ENCODE measurements at regions not wholly inside any gene's neighbourhood (a gene's known extent, or its start where the extent isn't known, plus 50 kb on each side); places are given as distances from the start of the nearest gene placed in this dataset.

DNA sequence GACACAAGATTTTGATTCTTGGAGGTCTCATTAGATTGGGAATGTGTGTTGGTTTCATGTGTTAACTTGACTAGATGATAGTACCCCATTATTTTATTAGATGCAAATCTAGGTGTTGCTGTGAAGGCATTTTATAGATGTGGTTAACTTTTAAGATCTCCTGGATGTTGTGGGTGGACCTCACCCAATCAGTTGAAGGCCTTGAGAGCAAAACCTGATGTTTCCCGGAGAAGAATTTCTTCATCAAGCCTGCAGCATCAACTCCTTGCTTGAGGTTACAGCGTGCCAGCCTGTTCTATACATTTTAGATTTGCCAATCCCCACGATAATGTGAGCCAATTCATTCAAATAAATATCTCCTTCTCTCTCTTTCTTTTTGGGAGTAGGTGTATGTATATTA, 66.8 kb upstream of the EXOC2 start:
- no peaks in the 10 kb centered on the region for H3K36me3 ChIP-seq (replicated peaks; ENCODE audit: insufficient read depth, low read length)
- TF ChIP-seq, protein P1, sequence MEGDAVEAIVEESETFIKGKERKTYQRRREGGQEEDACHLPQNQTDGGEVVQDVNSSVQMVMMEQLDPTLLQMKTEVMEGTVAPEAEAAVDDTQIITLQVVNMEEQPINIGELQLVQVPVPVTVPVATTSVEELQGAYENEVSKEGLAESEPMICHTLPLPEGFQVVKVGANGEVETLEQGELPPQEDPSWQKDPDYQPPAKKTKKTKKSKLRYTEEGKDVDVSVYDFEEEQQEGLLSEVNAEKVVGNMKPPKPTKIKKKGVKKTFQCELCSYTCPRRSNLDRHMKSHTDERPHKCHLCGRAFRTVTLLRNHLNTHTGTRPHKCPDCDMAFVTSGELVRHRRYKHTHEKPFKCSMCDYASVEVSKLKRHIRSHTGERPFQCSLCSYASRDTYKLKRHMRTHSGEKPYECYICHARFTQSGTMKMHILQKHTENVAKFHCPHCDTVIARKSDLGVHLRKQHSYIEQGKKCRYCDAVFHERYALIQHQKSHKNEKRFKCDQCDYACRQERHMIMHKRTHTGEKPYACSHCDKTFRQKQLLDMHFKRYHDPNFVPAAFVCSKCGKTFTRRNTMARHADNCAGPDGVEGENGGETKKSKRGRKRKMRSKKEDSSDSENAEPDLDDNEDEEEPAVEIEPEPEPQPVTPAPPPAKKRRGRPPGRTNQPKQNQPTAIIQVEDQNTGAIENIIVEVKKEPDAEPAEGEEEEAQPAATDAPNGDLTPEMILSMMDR (IDR thresholded peaks at IDR 0.05; ENCODE audit: low read length) = no peak
- TF ChIP-seq EZH2 (optimal IDR thresholded peaks at IDR 0.05; ENCODE audit: low read depth, low read length) (no peak), EZH2phosphoT487 (IDR thresholded peaks at IDR 0.05; ENCODE audit: low read length) (no peak)
- H3K9me3 ChIP-seq (replicated peaks; ENCODE audit: insufficient read depth, low read length) = no peaks in the 10 kb centered on the region
- no peaks in the 10 kb centered on the region for H3F3A ChIP-seq (ENCODE audit: insufficient read depth, low read length)
- H3K4me3 ChIP-seq (ENCODE audit: low read length) = no peak overlapping the region
- H3K4me1 ChIP-seq (ENCODE audit: low read length) = no peaks in the 10 kb centered on the region
- no peaks in the 10 kb centered on the region for H3K27me3 ChIP-seq (replicated peaks; ENCODE audit: insufficient read depth, low read length)
- no peak overlapping the region for H3K27ac ChIP-seq (ENCODE audit: low read length)
- H3K9ac ChIP-seq (ENCODE audit: low read length) = no peak overlapping the region
- no peak for DNase-seq
- no peak overlapping the region for H3K4me2 ChIP-seq (ENCODE audit: low read depth, low read length)
- H3K79me2 ChIP-seq (ENCODE audit: low read length) = no peaks in the 10 kb centered on the region
- H3K9me2 ChIP-seq (replicated peaks; ENCODE audit: insufficient read depth, low read length) = no peaks in the 10 kb centered on the region
- no peaks in the 10 kb centered on the region for H4K20me1 ChIP-seq (ENCODE audit: insufficient read depth, low read length)
- no peak overlapping the region for H2AFZ ChIP-seq (ENCODE audit: low read length)

DNA sequence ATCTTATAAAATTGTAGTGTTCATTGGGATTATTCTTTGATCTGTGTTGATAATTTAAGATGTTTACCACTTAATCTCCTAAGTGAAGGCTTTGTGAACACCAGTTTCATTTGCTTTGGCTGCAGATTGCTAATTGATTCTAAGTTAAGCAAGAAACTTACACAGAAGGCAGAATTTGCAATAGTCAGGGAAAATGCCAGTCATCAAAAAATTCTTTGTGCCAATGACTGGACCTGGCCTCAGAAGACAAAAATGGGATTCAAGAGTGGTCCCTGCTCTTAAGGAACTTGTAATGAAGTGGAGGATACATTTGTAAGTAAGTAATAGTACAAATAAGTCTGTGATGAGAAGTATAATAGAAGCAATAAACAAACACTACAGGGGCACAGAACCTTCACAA, 63.3 kb upstream of the EXOC2 start:
- no peak overlapping the region for H3K27ac ChIP-seq (ENCODE audit: low read length)
- no peaks in the 10 kb centered on the region for H3K9me2 ChIP-seq (replicated peaks; ENCODE audit: insufficient read depth, low read length)
- no peaks in the 10 kb centered on the region for H4K20me1 ChIP-seq (ENCODE audit: insufficient read depth, low read length)
- no peaks in the 10 kb centered on the region for H3K79me2 ChIP-seq (ENCODE audit: low read length)
- H3F3A ChIP-seq (ENCODE audit: insufficient read depth, low read length) = no peaks in the 10 kb centered on the region
- no peak overlapping the region for H3K4me2 ChIP-seq (ENCODE audit: low read depth, low read length)
- H3K9ac ChIP-seq (ENCODE audit: low read length) = no peak overlapping the region
- no peak overlapping the region for H2AFZ ChIP-seq (ENCODE audit: low read length)
- no peaks in the 10 kb centered on the region for H3K27me3 ChIP-seq (replicated peaks; ENCODE audit: insufficient read depth, low read length)
- no peaks in the 10 kb centered on the region for H3K36me3 ChIP-seq (replicated peaks; ENCODE audit: insufficient read depth, low read length)
- H3K4me1 ChIP-seq (ENCODE audit: low read length) = no peaks in the 10 kb centered on the region
- no peak overlapping the region for H3K4me3 ChIP-seq (ENCODE audit: low read length)
- no peak for DNase-seq
- no peaks in the 10 kb centered on the region for H3K9me3 ChIP-seq (replicated peaks; ENCODE audit: insufficient read depth, low read length)
- TF ChIP-seq, protein P1 (IDR thresholded peaks at IDR 0.05; ENCODE audit: low read length) = no peak
- TF ChIP-seq EZH2 (optimal IDR thresholded peaks at IDR 0.05; ENCODE audit: low read depth, low read length) (no peak), EZH2phosphoT487 (IDR thresholded peaks at IDR 0.05; ENCODE audit: low read length) (no peak)

DNA sequence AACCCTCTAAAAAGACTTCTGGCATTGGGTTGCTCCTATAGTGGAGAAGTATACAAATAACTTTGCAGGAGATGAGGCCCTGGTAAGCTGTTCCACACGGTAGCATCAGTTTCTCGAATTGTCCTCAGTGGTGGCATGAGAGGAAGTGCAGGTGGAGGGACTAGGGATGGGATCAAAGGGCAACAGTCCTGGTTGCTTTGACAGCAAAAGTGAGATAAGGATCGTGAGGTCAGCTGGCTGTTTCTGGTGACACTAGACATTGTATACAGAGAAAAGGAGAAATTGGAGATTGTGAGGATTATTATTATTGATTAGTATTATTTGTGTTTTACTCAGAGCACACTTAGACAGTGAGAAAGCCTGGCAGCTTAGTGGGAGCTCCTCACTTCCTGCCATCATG, 61.3 kb upstream of the EXOC2 start:
- no peak overlapping the region for H3K27ac ChIP-seq (ENCODE audit: low read length)
- H3K9me3 ChIP-seq (replicated peaks; ENCODE audit: insufficient read depth, low read length) = no peaks in the 10 kb centered on the region
- H3K27me3 ChIP-seq (replicated peaks; ENCODE audit: insufficient read depth, low read length) = no peaks in the 10 kb centered on the region
- H3K36me3 ChIP-seq (replicated peaks; ENCODE audit: insufficient read depth, low read length) = no peaks in the 10 kb centered on the region
- H3F3A ChIP-seq (ENCODE audit: insufficient read depth, low read length) = no peaks in the 10 kb centered on the region
- no peaks in the 10 kb centered on the region for H3K4me1 ChIP-seq (ENCODE audit: low read length)
- H2AFZ ChIP-seq (ENCODE audit: low read length) = no peak overlapping the region
- DNase-seq = no peak
- no peak overlapping the region for H3K4me2 ChIP-seq (ENCODE audit: low read depth, low read length)
- no peaks in the 10 kb centered on the region for H3K9me2 ChIP-seq (replicated peaks; ENCODE audit: insufficient read depth, low read length)
- no peak for TF ChIP-seq EZH2 (optimal IDR thresholded peaks at IDR 0.05; ENCODE audit: low read depth, low read length)
- TF ChIP-seq, protein P1 (IDR thresholded peaks at IDR 0.05; ENCODE audit: low read length) = no peak
- no peak for TF ChIP-seq EZH2phosphoT487 (IDR thresholded peaks at IDR 0.05; ENCODE audit: low read length)
- no peaks in the 10 kb centered on the region for H4K20me1 ChIP-seq (ENCODE audit: insufficient read depth, low read length)
- H3K4me3 ChIP-seq (ENCODE audit: low read length) = no peak overlapping the region
- H3K79me2 ChIP-seq (ENCODE audit: low read length) = no peaks in the 10 kb centered on the region
- H3K9ac ChIP-seq (ENCODE audit: low read length) = no peak overlapping the region

All from MM.1S (cell line).